ENCODE measurements at regions not wholly inside any gene's neighbourhood (a gene's known extent, or its start where the extent isn't known, plus 50 kb on each side); places are given as distances from the start of the nearest gene placed in this dataset.
"Not testable (repeated sequence)": the region's sequence is repeated elsewhere in the genome, so short reads cannot be mapped to it uniquely, and the experiment has no call there.

GRCh38 chr7:69193061-69193460, 405.2 kb upstream of the AUTS2 start:
- DNase-seq (ENCODE audit: low spot score): no peak

DNA sequence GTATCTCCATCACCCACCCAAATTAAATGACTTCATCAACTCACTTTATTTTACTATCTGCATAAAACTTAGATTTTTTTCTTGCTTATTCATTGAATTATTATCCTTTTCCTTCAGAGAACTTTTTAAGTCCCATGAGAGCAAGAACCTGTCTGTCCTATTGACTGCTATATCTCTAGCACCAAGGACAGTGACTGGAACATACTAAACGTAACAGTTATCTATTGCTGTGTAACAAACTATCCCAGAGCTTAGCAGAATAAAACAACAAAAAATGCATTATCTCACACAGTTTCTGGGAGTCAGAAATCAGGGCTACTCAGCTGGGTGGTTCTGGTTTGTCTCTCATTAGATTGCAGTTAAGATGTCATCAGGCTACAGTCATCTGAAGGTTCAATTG, 401.7 kb upstream of the AUTS2 start:
- DNase-seq (ENCODE audit: low spot score): no peak

GRCh38 chr7:69198250-69198649, 400.0 kb upstream of the AUTS2 start:
- DNase-seq (ENCODE audit: low spot score): no peak

DNA sequence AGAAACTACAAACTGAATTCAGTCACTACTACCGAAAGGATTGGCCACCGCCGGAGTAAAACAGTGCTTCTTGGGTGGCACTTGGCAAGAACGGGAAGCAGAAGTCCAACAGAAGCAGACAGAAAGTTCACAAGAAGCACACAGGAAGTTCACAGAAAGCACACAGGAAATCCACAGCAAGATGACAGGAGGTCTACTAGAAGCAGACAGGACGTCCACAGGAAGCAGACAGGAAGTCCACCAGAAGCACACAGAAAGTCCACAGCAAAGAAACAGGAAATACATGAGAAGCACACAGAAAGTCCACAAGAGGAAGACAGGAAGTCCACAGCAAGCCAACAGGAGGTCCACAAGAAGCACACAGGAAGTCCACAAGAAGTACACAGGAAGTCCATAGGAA, 399.2 kb upstream of the AUTS2 start:
- DNase-seq (ENCODE audit: low spot score): no peak

GRCh38 chr7:69199661-69200060, 398.6 kb upstream of the AUTS2 start:
- DNase-seq (ENCODE audit: low spot score): no peak

- no peak for DNase-seq (ENCODE audit: low spot score)
Measured at GRCh38 chr7:69203871-69204270, 394.4 kb upstream of the AUTS2 start.

DNA sequence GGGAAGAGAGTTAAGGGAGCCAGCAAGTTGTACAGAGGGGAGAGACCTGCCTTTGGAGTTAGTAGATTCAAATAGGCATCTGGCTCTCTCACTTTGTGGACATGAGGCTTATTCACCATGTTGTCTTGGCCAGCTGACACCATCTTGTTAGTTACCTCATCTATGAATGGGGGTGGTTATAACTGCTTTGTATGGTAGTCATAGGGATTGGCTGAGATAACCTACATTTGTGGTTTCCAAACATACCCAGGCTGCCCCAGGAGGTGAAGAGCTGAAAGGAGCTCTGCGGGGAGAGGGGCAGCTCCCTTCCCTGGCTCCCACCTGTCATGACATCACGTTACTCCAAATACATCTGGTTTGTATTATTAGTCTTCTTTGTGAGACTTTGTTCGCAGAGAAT, 393.3 kb upstream of the AUTS2 start:
- no peak for DNase-seq (ENCODE audit: low spot score)

DNA sequence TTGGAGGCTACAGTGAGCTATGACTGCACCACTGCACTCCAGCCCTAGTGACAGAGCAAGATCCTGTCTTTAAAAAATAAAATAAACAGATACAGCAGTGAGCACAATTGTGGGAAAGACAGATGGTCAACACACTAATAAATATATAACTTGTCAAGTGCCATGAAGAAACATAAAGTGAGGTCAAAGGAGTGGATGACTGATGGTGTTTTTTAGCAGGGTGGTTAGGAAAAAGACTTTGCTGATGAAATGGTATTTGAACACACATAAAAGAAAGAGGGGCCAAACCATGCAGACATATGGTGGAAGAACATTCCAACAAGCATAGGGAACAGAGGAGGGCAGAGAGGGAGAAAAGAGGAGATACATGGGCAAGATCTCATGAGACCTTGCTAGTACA, 392.7 kb upstream of the AUTS2 start:
- DNase-seq (ENCODE audit: low spot score): no peak

DNA sequence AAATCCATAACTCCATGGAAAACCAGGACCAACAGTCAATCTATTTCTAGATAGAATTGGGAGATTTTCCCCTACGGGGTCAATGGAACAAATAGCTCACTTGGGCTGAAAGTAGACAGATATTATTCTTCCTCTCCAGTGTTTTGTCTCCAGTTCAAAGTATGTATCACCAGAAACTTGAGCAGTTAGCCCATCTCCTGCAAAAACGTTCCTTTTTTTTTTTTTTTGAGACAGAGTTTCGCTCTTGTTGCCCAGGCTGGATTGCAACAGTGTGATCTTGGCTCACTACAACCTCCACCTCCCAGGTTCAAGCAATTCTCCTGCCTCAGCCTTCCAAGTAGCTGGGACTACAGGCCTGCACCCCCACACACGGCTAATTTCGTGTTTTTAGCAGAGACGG, 390.0 kb upstream of the AUTS2 start:
- no peak for DNase-seq (ENCODE audit: low spot score)

DNA sequence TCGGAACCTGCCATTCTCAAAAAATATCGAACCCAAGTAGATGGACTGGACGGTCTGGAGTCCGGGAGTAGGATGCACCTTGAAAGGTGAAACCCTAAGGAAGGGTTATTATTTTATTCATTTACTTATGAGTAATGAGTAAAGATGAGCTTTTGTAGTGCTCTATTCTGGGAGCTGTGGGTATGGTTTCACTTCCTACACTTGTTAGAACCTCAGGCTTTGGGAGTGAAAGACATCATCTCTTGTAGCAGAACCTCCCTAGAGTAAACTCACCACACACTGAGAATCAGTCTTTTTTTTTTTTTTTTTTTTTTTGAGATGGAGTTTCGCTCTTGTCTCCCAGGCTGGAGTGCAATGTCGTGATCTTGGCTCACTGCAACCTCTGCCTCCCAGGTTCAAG, 389.4 kb upstream of the AUTS2 start:
- DNase-seq (ENCODE audit: low spot score): no peak

DNA sequence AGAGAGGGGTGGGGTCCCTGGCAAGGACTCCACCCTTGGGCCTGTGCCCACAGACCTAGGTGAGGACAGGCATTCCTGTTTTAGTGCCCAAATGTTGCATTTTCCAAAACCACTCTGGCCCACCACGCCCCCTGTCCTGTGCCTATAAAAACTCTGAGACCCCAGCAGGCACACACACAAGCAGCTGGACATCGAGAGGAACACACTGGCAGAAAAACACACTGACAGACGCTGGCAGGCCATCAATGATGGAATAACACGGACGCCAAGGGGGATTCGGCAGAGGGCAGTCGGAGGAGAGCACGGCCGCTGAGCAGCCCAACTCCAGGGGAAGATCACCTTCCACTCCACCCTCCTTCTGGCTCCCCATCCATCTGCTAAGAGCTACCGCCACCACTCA, 386.9 kb upstream of the AUTS2 start:
- no peak for DNase-seq (ENCODE audit: low spot score)

DNA sequence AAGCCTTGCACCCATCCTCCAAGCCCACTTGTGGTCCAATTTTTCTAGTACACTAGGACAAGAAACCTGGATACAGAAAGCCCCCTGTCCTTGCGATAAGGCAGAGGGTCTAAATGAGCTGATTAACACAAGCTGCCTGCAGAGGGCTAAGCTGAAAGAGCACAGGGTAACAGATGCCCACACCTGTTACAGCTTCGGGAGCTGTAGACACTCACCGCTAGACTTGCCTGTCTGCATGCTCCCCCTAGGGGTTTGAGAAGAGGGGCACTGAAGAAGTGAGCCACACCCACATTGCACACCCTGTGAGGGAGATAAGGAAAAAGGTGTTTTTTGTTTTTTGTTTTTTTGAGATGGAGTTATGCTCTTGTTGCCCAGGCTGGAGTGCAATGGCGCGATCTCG, 386.5 kb upstream of the AUTS2 start:
- no peak for DNase-seq (ENCODE audit: low spot score)

DNA sequence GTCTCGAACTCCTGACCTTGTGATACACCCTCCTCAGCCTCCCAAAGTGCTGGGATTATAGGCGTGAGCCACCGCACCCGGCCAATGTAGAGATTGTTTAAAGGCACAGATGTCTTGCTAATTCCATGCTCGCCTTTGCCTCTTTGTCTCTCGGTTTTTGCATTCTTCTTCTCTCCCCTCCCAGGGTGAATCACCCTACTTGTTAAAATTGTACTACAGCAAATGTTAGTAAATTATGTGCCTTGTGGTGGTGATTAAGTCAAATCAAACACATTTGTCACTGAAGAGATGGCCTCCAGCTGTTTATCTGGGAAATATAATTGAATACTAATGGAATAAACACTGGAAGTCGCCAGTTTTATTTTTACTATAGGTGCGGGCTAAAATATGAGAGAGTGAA, 384.4 kb upstream of the AUTS2 start:
- DNase-seq (ENCODE audit: low spot score): no peak

GRCh38 chr7:69215516-69215915, 382.8 kb upstream of the AUTS2 start:
- not testable (repeated sequence) for DNase-seq (ENCODE audit: low spot score)

DNA sequence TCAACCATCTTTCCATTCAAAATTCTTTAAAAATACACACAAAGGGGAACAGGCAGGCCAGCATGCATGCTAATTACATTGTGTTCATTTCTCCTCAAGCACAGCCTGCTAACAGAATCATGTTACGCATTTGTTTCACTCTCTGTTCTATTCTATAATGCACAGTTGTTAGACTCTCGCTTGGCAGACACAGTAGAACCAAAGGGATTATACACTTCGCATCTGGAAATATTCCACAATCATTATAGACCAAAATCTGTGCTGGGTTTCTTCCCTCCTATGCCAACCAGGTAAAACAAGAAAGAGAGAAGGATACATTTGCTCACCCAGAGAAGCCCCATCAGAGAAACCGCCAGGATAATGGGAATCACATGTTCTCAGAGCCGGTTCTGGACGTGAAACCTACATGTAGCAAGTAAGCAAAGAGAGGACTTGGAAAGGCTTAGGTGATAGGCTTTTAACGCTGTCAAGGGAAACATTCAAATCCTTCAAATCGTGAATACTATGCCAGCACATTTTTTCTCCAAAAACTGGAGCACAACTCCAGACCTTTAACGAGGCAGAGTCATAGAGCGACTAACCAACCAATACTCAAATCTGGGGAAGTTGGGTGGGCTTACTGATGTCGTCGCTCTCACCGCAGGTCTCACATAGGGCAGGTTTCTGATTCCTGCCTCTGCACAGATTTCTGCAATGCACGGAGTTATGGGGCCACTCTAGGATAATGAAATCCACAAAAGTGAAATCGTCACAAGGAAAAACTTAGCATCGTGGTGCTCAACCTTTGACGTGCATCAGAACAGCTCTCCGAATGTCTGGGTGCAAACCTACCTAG, 380.5 kb upstream of the AUTS2 start:
- DNase-seq (ENCODE audit: low spot score): no peak

GRCh38 chr7:69218576-69218975, 379.7 kb upstream of the AUTS2 start:
- no peak for DNase-seq (ENCODE audit: low spot score)

- no peak for DNase-seq (ENCODE audit: low spot score)
Measured at GRCh38 chr7:69219381-69219780, 378.9 kb upstream of the AUTS2 start.

DNA sequence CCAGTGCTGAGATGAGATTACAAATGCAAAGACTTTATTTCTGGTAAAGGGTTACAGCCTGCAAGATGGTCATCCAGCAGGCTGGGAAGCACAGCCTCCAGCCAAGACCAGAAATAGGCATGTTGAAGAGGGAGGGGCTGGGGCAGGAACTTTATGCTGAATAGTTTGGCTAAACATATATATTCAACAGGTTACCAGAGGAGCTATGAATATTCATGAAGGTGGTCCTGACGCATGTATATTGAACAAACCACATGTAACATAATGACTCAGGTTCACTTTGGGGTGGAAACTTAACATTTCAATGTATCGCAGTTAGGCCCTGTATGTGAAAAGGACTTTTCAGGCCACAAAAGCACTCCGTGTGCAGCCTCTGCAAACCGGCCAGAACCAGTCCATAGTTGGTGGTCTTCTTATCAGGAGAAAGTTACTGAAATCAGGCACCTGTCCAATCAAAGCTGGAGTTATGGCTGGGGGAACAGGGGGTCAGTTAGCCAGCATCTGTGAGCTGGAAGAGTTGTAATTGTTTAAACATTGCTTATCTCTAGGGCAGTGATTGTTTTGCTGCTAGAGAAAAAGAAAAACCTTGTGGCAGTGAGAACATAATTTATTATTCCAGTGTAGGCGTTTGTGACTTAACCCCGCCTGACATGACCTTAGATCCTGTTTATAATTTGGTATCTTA, 372.9 kb upstream of the AUTS2 start:
- no peak for DNase-seq (ENCODE audit: low spot score)

DNA sequence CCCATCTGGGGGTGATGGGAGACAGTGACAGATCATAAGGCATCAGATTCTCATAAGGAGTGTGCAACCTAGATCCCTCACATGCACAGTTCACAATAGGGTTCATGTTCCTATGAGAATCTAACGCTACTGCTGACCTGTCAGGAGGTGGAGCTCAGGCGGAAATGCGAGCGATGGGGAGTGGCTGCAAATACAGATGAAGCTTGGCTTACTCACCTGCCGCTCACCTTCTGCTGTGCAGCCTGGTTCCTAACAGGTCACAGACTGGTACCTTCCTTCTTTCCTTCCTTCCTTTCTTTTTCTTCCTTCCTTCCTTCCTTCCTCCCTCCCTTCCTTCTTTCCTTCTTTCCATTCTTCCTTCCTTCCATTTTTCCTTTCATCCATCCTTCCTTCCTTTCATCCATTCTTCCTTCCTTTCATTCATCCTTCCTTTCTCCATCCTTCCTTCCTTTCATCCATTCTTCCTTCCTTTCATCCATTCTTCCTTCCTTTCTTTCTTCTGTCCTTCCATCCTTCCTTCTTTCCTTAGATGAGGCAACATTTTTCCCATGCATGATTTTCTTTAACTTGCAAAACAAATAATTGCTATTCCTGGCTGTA, 370.0 kb upstream of the AUTS2 start:
- DNase-seq (ENCODE audit: low spot score): no peak

DNA sequence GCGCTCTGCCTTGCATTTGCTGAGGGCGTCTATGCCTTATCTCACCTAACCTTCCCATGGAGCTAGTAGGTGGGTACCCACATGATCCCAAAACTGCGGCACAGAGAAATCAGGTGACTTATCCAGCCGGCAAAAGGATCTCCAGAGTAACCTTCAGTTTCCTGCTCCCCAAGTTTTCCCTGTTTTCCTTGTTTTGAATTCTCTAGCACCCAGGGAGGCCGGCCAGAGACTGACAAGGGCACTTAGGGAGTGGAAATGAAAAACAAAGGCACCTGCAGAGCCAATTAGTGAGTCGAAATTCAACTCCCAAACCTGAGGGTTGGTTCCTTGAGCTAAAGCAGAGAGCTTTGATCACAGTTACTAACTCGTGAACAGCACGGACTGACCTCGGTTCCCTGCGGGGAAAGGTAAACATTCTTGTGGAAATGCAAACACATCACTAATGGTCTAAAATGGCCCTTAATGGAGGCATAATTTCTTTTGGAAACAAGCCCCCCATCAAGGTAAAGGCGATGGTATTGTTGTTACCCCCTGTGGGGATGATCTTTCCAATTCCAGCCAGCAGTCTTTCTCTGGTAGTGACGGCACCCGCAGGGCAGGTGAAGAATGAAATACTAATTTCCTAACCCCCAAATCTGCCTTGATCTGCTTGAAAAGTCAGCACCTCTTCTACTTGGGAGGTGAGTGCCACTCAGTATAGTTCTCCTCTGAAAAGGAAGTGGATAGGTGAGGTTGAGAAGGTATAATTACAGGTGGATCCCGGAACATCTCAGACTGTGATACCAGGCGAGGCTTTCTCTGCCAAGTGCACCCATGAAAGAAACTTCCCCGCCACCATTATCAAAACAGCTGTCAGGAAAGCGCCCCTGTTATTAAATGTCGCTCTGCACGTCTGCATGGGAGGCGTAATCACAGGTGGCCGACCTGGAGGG, 365.6 kb upstream of the AUTS2 start:
- DNase-seq (ENCODE audit: low spot score): no peak

DNA sequence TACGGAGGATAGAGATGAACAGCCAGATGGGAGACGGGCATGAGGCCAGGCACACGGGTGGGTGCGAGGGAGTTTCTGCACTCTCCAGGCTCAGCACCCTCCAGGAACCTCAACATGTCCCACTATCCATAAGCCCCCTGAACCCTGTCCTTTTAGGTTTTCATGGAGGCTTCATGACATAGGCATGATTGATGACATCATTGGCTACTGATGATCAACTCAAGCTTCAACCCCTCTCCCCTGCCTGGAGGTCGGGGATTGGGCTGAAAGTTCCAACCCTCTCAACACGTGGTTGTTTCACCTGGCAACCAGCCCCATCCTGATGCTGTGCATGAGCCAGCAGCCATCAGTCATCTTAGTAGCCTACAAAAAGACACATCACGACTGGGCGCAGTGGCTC, 360.7 kb upstream of the AUTS2 start:
- DNase-seq (ENCODE audit: low spot score): no peak

GRCh38 chr7:69243016-69243415, 355.3 kb upstream of the AUTS2 start:
- no peak for DNase-seq (ENCODE audit: low spot score)

Measured in COLO829 (cell line).